CD4-positive, CD25-positive, alpha-beta regulatory T cell (primary cell): ENCODE measurements at regions not wholly inside any gene's neighbourhood (a gene's known extent, or its start where the extent isn't known, plus 50 kb on each side); places are given as distances from the start of the nearest gene placed in this dataset.

ENCODE experiments used
- ATAC-seq, 2 donors: fragments of 150-1000 bp; cut with Tn5 transposase; one replicate each; pipeline ENCODE4 v1.10.0; 2021; ENCODE audit warnings: low read depth in 2 of 2, moderate number of reproducible peaks in 2 of 2, moderate library complexity in 1 of 2
- DNase-seq, 3 donors: peaks; one replicate each; pipeline versions ENCODE4 v3.0.0 to v3.0.0-alpha.2; 2012 to 2022; ENCODE audit warnings: mixed read lengths in 1 of 3
- H3K27ac ChIP-seq: one replicate; pipeline ENCODE4 v1.7.0; 2013; ENCODE audit warnings: mild to moderate bottlenecking, low read length; ENCODE audit not compliant: insufficient read depth, poor library complexity, severe bottlenecking
- H3K27me3 ChIP-seq: one replicate; pipeline ENCODE4 v1.7.0; 2013; ENCODE audit warnings: low read length; ENCODE audit not compliant: control insufficient read depth, insufficient read depth
- H3K36me3 ChIP-seq: one replicate; pipeline ENCODE4 v1.7.0; 2013; ENCODE audit warnings: mild to moderate bottlenecking, low read length, moderate library complexity; ENCODE audit not compliant: control insufficient read depth, insufficient read depth
- H3K4me1 ChIP-seq: 2 replicates; pipeline ENCODE4 v1.7.0; 2013; ENCODE audit warnings: mild to moderate bottlenecking, low read length; ENCODE audit not compliant: insufficient read depth, control insufficient read depth, poor library complexity, severe bottlenecking
- H3K4me3 ChIP-seq: one replicate; pipeline ENCODE4 v1.7.0; 2013; ENCODE audit warnings: low read depth, mild to moderate bottlenecking, low read length, moderate library complexity
- H3K9me3 ChIP-seq, 2 experiments: 1 replicate in 1 of 2; 2 replicates in 1 of 2; pipeline ENCODE4 v1.7.0; 2013; ENCODE audit warnings: low read length in 2 of 2, mild to moderate bottlenecking in 1 of 2, moderate library complexity in 1 of 2; ENCODE audit not compliant: control insufficient read depth in 2 of 2
- H3K27ac Mint-ChIP-seq, 3 donors: one replicate each; pipeline ENCODE4 v1.8.0; 2020 to 2022; ENCODE audit warnings: mild to moderate bottlenecking in 3 of 3, mixed read lengths in 3 of 3, moderate library complexity in 2 of 3
- H3K27me3 Mint-ChIP-seq: one replicate; pipeline ENCODE4 v1.8.0; 2022; ENCODE audit warnings: mild to moderate bottlenecking, mixed read lengths
- H3K36me3 Mint-ChIP-seq: one replicate; pipeline ENCODE4 v1.8.0; 2020; ENCODE audit warnings: mixed read lengths
- H3K4me1 Mint-ChIP-seq, 4 donors: one replicate each; pipeline ENCODE4 v1.8.0; 2020 to 2022; ENCODE audit warnings: mixed read lengths in 4 of 4, mild to moderate bottlenecking in 1 of 4
- H3K4me3 Mint-ChIP-seq, 4 donors: one replicate each; pipeline ENCODE4 v1.8.0; 2020 to 2022; ENCODE audit warnings: mild to moderate bottlenecking in 4 of 4, mixed read lengths in 4 of 4, moderate library complexity in 3 of 4
- H3K9me3 Mint-ChIP-seq, 7 donors: one replicate each; pipeline ENCODE4 v1.8.0; 2020 to 2022; ENCODE audit warnings: mixed read lengths in 7 of 7, mild to moderate bottlenecking in 3 of 7, moderate library complexity in 2 of 7

- Mint-ChIP-seq H3K4me3 (no peak overlapping the region), H3K27ac (no peak overlapping the region), H3K4me1 (peaks cover 0 to 6% (median 3%) of the 10 kb centered on the region in 4 donors), H3K36me3 (no peaks in the 10 kb centered on the region), H3K9me3 (peaks cover 0 to 2% (median 0%) of the 10 kb centered on the region in 7 donors), H3K27me3 (peaks cover 5% of the 10 kb centered on the region)
- no peak overlapping the region for H3K27ac ChIP-seq
- no peaks in the 10 kb centered on the region for H3K4me1 ChIP-seq
- no peaks in the 10 kb centered on the region for H3K27me3 ChIP-seq
- DNase-seq (no peak), ATAC-seq (no peak)
- no peaks in the 10 kb centered on the region for H3K36me3 ChIP-seq
- no peak overlapping the region for H3K4me3 ChIP-seq
- no peaks in the 10 kb centered on the region for H3K9me3 ChIP-seq
These were observed 56.1 kb upstream of the ZDHHC17 start for GRCh38 chr12:76707772-76708171.

DNA sequence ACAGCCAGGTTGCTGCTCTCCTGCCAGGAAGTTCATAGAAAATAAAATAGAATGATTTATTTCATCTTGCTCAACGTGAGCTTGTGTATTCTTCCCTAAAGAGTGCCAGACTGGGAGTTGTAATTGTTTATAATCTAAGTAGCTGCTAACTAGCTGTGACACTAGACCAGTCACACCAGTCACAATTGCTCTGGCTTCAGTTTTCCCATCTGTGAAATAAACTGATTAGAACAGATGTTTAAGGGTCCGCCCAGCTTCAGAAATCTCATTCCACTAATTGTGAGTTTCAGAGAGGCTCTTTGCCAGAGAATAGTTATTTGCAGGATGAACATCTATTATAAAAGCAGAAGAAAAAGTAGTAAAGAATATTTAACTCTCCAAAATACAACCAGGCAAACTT lies 55.6 kb upstream of the ZDHHC17 start:
- Histone ChIP-seq H3K27me3 (peaks cover 2% of the 10 kb centered on the region), H3K4me1 (no peaks in the 10 kb centered on the region), H3K36me3 (no peaks in the 10 kb centered on the region), H3K4me3 (no peak overlapping the region), H3K27ac (no peak overlapping the region), H3K9me3 (no peaks in the 10 kb centered on the region)
- Mint-ChIP-seq H3K9me3 (peaks cover 0 to 2% (median 0%) of the 10 kb centered on the region in 7 donors), H3K27ac (no peak overlapping the region), H3K36me3 (no peaks in the 10 kb centered on the region), H3K4me3 (no peak overlapping the region), H3K27me3 (peaks cover 10% of the 10 kb centered on the region), H3K4me1 (peaks cover 0 to 6% (median 3%) of the 10 kb centered on the region in 4 donors)
- DNase-seq, result no peak
- ATAC-seq, result no peak

DNA sequence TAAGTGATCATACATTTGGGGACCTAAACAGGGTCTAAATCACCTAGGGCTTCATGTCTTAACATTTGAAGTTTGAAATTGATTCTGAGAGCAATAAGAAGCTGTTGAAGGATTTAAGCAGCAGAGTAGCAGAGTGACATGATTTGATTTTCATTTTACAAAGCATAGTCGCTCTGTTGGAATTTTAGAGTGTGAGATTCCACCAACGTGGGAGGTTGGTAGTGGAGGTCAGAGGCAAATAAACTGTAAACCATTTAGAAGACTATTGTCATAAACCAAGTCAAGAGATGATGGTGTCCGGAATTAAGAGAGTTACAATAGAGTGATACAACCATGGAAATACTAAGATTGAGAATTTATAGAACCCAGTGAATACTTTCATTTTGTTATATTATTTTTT lies 52.7 kb upstream of the ZDHHC17 start:
- DNase-seq, result no peak
- Mint-ChIP-seq H3K27ac (peak overlapping the region in 1 of 3 donors; percentile 28), H3K4me3 (no peak overlapping the region), H3K9me3 (peaks cover 0 to 1% (median 0%) of the 10 kb centered on the region in 7 donors), H3K36me3 (no peaks in the 10 kb centered on the region), H3K27me3 (peaks cover 10% of the 10 kb centered on the region), H3K4me1 (peaks cover 0 to 2% (median under 1%) of the 10 kb centered on the region in 4 donors)
- no peak overlapping the region for H3K27ac ChIP-seq
- H3K4me1 ChIP-seq, result no peaks in the 10 kb centered on the region
- H3K4me3 ChIP-seq, result no peak overlapping the region
- H3K27me3 ChIP-seq, result peaks cover 3% of the 10 kb centered on the region
- no peaks in the 10 kb centered on the region for H3K36me3 ChIP-seq
- ATAC-seq, result no peak
- no peaks in the 10 kb centered on the region for H3K9me3 ChIP-seq

DNA sequence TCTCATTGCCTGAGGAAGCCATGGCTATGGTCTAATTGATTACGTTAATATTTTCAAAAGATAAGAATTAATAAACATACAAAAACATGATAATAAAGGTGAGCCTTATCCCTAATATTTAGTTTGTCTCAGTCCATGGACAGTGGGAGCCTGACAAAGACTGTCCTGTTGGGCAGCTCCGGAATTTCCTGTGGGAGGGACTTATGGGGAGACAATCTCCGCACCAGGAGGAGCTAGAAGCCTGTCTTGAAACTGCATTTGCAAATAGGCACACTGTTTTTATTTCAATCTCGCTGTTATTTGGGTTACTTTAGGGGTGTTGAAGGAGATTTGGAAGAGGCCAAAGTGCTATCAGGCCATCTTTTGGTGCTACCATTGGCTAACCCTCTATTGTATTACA lies 50.8 kb upstream of the ZDHHC17 start:
- peaks cover 0 to 1% (median 0%) of the 10 kb centered on the region in 7 donors for H3K9me3 Mint-ChIP-seq

DNA sequence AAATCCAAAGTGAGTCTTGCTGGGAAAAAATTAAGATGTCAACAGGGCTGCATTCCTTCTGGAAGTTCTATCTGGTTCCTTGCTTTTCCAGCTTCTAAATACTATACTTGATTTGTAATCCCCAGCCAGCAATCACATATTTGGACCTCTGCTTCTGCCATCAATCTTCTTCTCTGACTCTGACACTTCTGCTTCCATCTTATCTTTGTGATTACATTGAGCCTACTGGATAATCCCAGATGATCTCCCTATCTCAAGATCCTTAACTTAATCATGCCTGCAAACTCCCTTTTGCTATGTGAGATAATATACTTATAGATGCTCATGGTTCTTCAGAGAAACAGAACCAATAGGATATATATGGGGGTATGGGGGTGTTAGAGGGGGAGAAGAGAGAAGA lies 49.9 kb upstream of the ZDHHC17 start:
- Mint-ChIP-seq H3K27ac (no peak overlapping the region), H3K27me3 (peaks cover 13% of the 10 kb centered on the region), H3K4me1 (no peaks in the 10 kb centered on the region), H3K4me3 (no peak overlapping the region), H3K9me3 (peaks cover 0 to 1% (median 0%) of the 10 kb centered on the region in 7 donors), H3K36me3 (no peaks in the 10 kb centered on the region)
- Histone ChIP-seq H3K4me1 (no peaks in the 10 kb centered on the region), H3K4me3 (no peak overlapping the region), H3K27ac (no peak overlapping the region), H3K9me3 (no peaks in the 10 kb centered on the region), H3K27me3 (peaks cover 7% of the 10 kb centered on the region), H3K36me3 (no peaks in the 10 kb centered on the region)
- no peak for ATAC-seq
- DNase-seq, result no peak

More for the DNA sequence above, 50.8 kb upstream of the ZDHHC17 start:
- Mint-ChIP-seq H3K4me1 (no peaks in the 10 kb centered on the region), H3K27me3 (peaks cover 10% of the 10 kb centered on the region), H3K36me3 (no peaks in the 10 kb centered on the region), H3K27ac (no peak overlapping the region), H3K4me3 (no peak overlapping the region)
- Histone ChIP-seq H3K36me3 (no peaks in the 10 kb centered on the region), H3K4me3 (no peak overlapping the region), H3K27ac (no peak overlapping the region), H3K27me3 (peaks cover 5% of the 10 kb centered on the region), H3K9me3 (no peaks in the 10 kb centered on the region), H3K4me1 (no peaks in the 10 kb centered on the region)
- ATAC-seq (no peak), DNase-seq (no peak)
